AG04450 (cell line): ENCODE measurements at regions not wholly inside any gene's neighbourhood (a gene's known extent, or its start where the extent isn't known, plus 50 kb on each side); places are given as distances from the start of the nearest gene placed in this dataset.

Experiments
- CTCF ChIA-PET: fragments of 300-600, 350-600 bp; formaldehyde crosslinking; extraction: SDS; loops from one replicate; lab custom pipeline; 2022; ENCODE audit warnings: antibody characterized with exemption, inconsistent platforms; lab: Charles Lee
- POLR2A ChIA-PET: fragments of 350-600 bp; formaldehyde crosslinking; extraction: SDS; loops from one replicate; lab custom pipeline; 2021; ENCODE audit warnings: antibody characterized with exemption, inconsistent platforms; lab: Yijun Ruan, JAX
- DNase-seq: peaks from one replicate; pipeline ENCODE4 v3.0.0-alpha.2; 2011; ENCODE audit warnings: low read depth, low spot score
- H3K27ac ChIP-seq: one replicate; pipeline ENCODE4 v1.5.1; 2012; ENCODE audit warnings: low read depth, low read length, control low read depth
- H3K27me3 ChIP-seq: one replicate; pipeline ENCODE4 v1.6.0; 2012; ENCODE audit warnings: low read length; ENCODE audit not compliant: control insufficient read depth, insufficient read depth
- H3K4me3 ChIP-seq: 2 replicates; pipeline ENCODE4 v1.5.1; 2011; ENCODE audit warnings: mild to moderate bottlenecking, low read depth, low read length, control low read depth
- H3K9me3 ChIP-seq: 2 replicates; pipeline ENCODE4 v1.5.1; 2012; ENCODE audit warnings: low read length; ENCODE audit not compliant: control insufficient read depth, insufficient read depth
- TF ChIP-seq, protein P1 (sequence below): IDR thresholded peaks from 2 replicates; pipeline ENCODE4 v1.5.1; 2011; ENCODE audit warnings: low read depth, low read length, control low read depth, inconsistent platforms

DNA sequence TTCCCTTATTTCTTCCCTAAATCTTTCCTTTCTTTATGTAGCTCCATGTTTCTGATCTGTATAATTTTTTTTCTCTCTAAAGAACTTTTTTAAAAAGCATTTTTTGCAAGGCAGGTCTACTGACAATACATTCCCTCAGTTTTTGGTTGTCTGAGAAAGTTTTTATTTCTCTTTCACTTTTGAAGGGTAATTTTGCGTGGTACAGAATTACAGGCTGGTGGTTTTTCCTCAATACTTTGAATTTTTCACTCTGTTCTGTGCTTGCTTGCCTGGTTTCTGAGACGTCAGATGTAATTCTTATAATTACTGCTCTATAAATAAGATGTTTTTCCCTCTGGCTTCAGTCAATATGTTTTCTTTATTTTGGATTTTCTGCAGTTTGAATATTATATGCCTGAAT is 205.4 kb upstream of the VSTM2A start:
- Histone ChIP-seq H3K4me3 (no peak overlapping the region), H3K27ac (no peak overlapping the region), H3K9me3 (peaks cover 4% of the 10 kb centered on the region; the same call in 1 of the 2 replicates), H3K27me3 (no peaks in the 10 kb centered on the region)
- TF ChIP-seq, protein P1, sequence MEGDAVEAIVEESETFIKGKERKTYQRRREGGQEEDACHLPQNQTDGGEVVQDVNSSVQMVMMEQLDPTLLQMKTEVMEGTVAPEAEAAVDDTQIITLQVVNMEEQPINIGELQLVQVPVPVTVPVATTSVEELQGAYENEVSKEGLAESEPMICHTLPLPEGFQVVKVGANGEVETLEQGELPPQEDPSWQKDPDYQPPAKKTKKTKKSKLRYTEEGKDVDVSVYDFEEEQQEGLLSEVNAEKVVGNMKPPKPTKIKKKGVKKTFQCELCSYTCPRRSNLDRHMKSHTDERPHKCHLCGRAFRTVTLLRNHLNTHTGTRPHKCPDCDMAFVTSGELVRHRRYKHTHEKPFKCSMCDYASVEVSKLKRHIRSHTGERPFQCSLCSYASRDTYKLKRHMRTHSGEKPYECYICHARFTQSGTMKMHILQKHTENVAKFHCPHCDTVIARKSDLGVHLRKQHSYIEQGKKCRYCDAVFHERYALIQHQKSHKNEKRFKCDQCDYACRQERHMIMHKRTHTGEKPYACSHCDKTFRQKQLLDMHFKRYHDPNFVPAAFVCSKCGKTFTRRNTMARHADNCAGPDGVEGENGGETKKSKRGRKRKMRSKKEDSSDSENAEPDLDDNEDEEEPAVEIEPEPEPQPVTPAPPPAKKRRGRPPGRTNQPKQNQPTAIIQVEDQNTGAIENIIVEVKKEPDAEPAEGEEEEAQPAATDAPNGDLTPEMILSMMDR = no peak
- POLR2A ChIA-PET = no interaction called here
- CTCF ChIA-PET = no interaction called here
- no peak for DNase-seq

DNA sequence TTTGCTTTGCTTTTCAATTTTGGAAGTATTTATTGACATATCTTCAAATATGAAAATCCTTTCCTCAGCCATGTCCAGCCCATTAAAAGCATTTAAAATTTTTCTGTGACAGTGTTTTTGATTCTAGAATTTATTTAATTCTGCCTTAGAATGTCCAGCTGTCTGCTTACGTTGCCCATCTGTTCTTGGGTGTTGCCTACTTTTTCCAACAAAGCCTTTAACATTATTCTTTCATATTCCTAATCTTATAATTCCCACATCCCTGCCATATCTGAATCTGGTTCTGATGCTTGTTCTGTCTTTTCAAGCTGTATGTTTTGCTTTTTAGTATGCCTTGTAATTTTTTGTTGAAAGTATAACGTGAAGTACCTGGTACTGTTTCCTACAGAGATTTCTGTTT is 204.7 kb upstream of the VSTM2A start:
- H3K4me3 ChIP-seq = no peak overlapping the region
- ChIA-PET POLR2A (no interaction called here), CTCF (no interaction called here)
- no peak for DNase-seq
- no peak overlapping the region for H3K27ac ChIP-seq
- H3K27me3 ChIP-seq = no peaks in the 10 kb centered on the region
- TF ChIP-seq, protein P1 = no peak
- H3K9me3 ChIP-seq = peaks cover 4% of the 10 kb centered on the region; the same call in 1 of the 2 replicates

DNA sequence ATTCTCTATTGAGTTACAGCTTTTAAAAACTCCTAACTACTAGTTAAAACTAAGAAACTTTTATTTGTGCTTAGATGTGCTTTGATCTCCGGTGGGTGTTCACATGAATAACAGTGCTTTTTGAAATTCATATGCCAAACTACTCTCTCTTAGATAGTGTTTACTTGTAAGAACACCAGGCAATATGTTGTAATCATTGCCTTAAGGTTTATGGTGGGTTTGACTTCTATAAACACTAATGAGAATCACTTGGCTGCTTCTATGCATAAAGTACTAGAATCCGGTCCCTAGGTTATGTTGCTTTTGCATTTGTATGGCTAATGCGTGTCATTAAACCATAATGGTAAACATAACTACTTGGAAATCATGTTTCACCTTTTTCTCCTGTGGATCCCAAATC is 203.9 kb upstream of the VSTM2A start:
- Histone ChIP-seq H3K27me3 (no peaks in the 10 kb centered on the region), H3K4me3 (no peak overlapping the region), H3K27ac (no peak overlapping the region), H3K9me3 (no peaks in the 10 kb centered on the region; the same call in 1 of the 2 replicates)
- ChIA-PET POLR2A (no interaction called here), CTCF (no interaction called here)
- TF ChIP-seq, protein P1 = no peak
- DNase-seq = no peak

DNA sequence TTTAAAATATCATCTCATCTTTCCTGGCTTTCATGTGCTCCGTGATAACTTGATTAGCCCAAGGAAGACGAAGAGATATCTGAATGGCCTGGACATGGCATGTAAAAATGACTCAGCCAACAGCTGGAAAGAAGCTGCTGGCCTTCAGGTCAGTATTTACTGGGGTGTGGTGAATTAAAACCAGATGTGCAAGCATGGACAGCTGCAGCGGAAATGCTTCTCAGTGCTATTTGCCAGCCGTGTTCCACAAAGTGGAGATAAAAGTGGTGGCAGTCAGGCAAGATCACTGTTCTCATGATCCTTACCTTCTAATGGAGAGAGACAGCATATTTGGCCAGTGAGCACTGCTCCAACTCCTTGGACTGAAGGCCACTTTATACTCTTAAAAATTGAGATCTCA is 203.1 kb upstream of the VSTM2A start:
- POLR2A ChIA-PET = no interaction called here
- Histone ChIP-seq H3K27me3 (no peaks in the 10 kb centered on the region), H3K27ac (no peak overlapping the region), H3K4me3 (no peak overlapping the region), H3K9me3 (peaks cover 7% of the 10 kb centered on the region; the same call in 1 of the 2 replicates)
- CTCF ChIA-PET = no interaction called here
- no peak for DNase-seq
- TF ChIP-seq, protein P1 = no peak

DNA sequence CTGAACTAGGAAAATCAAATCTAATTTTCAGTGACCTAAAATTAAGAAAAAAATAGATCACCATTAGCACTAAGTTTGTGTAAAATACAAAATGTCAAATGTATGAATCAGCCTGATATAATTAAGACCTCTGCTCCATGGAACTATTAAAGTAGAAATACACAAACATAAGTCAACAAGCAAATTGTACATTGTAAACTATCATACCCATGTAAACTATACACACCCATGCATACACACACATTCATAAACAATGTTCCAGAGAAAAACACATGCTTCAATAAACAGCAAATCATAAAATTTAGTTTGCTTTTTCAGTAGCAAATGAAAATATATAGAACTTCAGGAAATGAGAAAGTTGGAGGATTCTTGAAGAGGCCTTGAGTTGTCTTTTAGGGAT is 199.7 kb upstream of the VSTM2A start:
- TF ChIP-seq, protein P1 = no peak
- Histone ChIP-seq H3K27ac (no peak overlapping the region), H3K9me3 (peaks cover 8% of the 10 kb centered on the region; the same call in 1 of the 2 replicates), H3K4me3 (no peak overlapping the region), H3K27me3 (no peaks in the 10 kb centered on the region)
- POLR2A ChIA-PET = no interaction called here
- CTCF ChIA-PET = no interaction called here
- no peak for DNase-seq
